HG03342 (cell line): ENCODE measurements at regions not wholly inside any gene's neighbourhood (a gene's known extent, or its start where the extent isn't known, plus 50 kb on each side); places are given as distances from the start of the nearest gene placed in this dataset.

Experiments used
- ATAC-seq: cut with Tn5 transposase; IDR thresholded peaks from one replicate; pipeline ENCODE4 v1.9.1; 2021; ENCODE audit warnings: mild to moderate bottlenecking, moderate library complexity; ENCODE audit not compliant: unreplicated experiment

DNA sequence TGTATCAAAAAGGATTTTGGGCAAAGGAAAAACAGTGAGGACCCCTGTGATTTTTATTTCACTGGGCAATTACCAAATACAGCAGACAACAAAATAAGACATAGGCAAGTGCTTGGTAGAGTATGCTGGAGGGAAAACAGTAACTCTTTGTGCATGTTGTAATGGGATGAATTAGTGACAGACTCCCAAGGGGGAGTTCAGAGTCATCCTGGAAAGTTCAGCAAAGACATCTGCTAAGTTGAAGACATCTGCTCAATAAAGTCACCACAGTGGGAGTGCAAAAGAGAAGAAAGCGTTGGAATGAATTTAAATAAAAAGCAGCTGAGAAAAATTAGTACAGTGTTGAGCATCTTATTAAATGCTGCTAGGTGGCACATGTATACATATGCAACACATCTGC lies 378.8 kb upstream of the ISX start:
- ATAC-seq, result no peak

DNA sequence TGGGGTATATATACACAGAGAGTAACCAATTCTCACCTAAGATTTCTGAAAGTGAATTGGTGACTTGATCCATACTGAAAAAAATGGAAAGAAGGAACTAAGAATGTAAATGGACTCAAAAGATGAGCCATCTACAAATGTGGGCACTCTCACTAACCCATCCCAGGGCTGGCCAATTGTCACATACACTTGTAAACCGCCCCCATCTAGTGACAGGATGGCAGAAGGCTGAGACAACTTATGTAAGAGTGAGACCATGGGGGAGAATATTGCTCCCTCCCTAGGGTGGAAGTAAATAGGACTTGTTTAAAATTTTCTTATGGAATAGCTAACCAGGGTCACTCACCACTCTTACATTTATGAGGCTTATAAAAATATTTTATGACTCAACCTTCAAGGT lies 377.1 kb upstream of the ISX start:
- ATAC-seq, result no peak

DNA sequence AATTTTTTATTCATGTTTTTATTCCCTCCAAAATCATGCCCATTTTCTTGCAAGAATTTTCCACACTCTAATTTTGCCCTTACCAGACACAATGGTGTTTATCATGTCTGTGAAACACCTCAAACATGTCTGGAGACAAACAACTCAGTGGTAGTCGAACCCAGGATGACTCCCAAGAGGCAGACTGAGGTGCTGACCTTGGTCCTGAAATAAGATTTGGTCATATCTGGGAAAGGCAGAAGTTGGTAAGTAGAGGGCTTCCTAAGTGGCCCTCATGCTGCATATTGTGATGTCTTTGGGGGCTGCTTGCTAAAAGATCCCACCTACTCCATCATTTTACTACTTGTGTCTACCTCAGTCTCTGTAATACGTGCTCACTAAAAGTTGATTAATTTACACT lies 369.4 kb upstream of the ISX start:
- no peak for ATAC-seq

DNA sequence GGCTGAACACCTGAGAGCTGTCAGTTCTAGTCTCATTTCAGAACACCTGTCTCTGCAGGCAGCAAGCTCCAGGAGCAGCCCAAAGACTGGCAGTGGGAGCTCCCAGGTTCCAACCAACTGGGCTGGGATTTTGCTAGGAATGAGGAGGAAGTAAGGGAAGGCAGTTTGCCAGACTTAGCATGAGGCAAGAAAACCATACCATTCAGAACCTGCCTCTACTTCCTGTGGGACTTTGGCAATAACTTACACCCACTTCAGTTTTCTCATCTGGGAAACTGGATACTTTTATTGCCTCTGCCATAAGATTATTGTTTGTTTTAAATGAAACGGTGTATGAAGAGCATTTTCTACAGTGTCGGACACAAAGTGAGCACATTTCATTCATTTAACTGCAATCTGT lies 363.7 kb upstream of the ISX start:
- ATAC-seq, result no peak

DNA sequence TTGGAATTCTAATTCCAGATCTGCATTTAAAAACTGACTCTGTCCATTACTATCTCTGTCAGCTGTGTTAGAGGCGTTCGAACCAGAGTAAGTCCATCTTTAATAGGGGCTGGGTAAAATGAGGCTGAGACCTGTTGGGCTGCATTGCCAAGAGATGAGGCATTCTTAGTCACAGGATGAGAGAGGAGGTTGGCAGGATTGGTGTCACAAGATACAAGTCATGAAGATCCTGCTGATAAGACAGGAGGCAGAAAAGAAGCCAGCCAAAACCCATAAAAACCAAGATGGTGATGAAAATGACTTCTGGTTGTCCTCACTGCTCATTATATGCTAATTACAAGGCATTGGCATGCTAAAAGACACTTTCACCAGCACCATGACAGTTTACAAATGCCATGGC lies 356.3 kb upstream of the ISX start:
- ATAC-seq, result no peak

DNA sequence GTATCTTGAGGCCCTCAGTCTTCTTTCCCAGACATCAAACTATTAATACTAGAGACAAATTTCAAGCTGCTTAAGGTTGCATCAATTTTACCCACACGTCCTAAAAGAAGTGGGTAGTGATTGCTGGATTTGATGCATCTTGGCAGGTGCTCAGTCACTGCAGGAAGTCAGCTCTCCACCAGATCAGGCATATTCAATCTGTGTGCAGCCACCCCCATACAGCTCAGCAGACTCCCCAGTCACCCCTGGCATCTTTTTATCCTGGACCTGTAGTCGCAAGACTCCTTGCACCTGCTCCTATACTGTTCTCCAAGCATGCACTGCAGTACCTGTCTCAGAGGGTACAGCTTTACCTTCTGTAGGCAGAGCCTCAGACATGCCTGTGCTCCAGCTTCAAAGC lies 343.1 kb upstream of the ISX start:
- no peak for ATAC-seq

DNA sequence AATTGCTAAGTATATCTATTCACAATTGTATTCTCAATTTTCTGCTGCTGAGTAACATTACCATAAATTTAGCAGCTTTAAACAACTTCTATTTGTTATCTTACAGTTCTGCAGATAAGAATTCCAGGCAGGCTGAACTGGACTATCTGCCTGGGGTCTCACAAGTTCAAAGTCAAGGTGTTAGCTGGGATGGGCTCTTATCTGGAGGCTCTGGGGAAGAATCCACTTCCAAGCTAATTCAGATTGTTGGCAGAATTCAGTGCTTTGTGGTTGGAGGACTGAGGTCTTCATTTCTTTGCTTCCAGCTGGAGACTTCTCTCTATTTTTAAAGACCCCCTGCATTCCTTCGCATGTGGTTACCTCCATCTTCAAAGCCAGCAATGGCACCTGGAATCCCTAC lies 329.9 kb upstream of the ISX start:
- ATAC-seq, result no peak

DNA sequence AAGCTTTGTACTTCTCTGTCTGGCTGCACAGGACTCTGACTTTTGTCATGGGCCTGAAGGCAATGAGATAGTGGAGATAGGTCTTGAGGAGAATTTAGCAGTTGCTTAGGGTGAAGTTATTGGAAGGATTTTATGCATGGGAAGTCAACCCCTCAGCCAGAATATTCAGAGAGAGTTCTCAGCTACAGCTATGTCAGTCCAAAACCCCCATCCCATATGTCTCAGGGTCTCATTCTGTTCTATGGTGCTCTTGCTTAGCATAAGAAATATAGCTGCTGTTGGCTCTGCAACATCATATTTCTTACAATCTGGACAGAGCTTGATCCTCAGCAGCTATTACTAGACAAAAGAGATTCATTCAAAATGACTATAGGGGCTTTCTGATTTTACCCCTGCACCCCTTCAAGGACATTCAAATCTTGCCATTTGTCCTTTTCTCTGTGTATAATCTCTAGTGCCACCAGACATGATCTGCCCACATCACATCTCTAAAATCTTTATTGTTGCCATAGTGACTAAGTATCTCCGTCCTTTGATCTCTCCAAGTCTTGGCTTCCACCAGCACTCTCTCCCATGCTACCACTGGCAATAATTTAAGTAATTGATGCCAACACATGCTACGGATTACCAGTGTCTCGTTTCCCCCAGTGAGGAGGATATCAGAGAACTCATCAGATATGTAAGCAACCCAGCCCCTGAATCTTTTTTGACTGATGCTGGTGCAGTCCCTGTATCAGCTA lies 327.1 kb upstream of the ISX start:
- ATAC-seq, result no peak

DNA sequence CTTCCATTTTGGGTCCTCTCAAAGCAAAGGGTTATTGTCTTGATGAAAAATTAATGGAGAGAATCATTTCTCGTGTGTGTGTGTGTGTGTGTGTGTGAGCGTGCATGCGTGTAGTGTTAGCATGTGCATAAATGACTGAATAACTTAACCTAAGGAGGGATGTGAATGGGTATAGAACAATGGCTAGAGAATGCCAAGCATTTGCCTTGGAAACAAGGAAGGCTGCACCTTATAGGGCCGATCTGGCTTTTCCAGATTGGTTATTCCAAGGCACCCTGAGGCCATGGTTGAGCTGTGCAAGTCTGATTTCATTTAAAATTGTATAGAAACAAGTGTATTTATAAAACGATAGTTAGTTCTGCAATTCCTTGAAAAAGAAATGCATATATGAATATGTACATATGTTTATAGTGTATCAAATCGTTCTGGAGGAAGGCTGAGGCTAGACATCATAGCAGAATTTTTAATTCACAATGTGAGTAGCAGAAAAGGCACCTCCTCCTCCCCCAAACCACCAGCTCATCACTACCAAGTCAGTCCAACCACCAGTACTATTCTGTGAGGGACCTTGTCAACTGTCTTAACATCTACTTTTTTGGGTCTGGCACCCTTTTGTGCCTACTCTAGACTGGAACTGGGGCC lies 322.7 kb upstream of the ISX start:
- ATAC-seq, result no peak

DNA sequence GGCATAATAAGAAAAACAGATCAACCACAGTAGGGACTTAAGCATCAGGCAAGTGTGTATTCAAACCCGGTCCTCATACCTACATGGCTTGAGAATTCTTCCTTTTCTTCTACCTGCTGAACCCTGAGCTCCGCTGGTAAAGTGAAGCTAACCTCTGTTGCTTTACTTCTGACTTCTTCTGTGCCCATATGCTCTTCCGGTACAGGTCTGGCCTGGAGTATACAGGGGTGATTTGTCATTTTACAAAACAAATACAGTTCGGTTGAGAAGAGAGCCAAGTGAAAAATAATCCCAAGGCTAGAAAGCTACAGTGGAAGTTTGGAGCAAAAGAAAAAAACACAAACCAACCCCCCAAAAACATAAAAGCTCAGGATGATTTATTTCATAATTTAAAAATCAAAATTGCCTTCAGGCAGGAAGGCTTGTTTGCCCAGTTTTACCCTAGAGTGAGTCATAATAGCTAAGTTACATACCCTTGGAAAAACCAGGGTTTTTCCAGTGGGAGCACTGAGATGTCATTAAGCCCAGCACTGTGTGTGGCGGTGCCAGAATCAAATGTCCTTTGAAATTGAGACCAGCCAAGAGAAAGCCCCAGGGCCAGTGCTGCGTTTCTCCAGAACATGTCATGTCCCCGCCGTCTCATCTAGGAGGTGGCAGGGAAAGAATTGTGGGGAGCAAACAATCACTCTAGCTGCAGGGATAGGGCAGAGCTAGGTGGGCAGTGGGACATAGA lies 305.5 kb upstream of the ISX start:
- ATAC-seq, result no peak

DNA sequence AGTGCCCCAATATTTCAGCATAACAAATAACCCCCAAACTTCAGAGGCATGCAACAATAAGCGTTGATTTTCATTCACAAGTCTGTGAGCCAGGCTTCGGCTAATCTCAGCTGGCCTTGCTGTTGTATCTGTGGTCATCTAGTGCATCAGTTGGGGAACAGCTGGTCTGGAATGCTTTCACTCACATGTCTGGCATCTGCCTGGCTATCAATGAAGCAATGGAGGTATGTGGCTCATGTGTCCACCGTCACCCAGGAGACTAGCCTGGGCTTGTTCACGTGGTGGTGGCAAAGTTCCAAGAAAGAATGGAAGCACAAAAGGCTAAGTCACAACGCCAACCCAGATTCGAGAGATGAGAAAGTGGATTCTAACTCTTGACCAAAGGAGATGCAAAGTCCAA lies 304.8 kb upstream of the ISX start:
- no peak for ATAC-seq

DNA sequence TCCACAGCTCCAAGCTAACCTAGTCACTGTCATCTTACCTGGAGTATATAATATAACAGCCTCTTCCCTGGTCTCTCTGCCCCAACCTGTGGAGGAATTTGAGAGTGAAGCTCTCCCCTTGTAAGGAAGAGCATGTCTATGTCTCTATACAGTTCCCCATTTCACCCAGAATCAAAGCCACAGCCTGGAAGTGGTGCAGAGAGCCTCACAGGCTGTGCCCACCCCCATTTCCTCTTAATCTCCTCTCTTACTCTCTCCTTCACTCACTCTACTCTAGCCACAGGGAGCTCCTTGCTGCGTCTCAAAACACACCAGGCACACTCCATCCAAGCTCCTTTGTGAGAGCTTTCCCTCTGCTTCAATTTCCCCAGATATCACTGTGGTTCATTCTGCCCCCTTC lies 302.5 kb upstream of the ISX start:
- no peak for ATAC-seq

DNA sequence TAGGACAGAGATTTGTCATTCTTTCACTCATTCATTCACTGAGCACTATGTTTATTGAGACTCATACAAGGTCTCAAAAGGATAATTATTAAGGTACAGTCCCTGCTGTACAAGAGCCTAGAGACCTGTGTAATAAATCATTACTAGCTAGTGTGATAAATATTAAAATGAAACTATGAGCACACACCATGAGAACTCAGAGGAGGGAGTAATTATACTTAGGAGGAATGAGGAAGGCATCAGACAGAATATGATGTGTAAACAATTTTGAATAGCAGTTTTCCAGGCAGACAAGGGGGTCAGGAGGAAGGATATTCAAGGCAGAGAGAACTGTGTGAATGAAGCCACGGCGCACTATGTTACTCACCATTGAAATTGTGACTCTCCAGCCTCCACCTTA lies 300.8 kb upstream of the ISX start:
- ATAC-seq, result no peak

DNA sequence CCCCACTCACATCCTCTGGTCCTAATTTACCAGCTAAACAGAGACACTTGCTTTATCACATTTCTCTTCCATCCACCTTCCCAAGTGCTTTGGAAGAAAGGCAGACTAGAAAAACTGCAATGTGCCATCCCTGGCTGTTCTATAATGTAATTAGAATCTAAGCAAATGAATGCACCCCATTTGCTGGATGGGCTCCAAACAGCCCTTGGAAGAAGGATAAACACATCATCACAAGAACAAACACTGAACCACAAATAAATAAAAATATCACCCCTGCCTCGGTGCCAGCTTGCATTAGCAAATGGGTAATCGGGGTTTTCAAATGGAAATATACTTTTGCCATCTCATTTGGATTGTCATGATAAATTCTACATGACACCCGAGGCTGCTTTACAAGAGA lies 296.6 kb upstream of the ISX start:
- ATAC-seq, result no peak

DNA sequence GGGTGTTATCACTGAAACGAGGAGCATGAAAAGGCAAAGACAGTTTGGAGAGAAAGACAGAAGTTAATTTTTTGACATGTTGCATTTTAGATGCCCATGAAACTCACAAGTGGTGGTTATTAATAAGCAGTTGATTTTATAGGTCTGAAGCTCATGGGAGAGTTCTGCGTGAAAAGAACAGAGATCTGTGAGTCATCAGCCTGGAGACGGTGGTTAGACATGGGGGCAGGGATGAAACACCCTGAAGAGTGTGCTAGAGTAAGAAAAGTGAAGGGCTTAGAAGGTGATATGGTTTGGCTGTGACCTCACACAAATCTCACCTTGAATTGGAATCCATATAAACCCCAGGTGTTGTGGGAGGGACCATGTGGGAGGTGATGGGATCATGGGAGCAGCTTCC lies 289.1 kb upstream of the ISX start:
- ATAC-seq, result no peak

DNA sequence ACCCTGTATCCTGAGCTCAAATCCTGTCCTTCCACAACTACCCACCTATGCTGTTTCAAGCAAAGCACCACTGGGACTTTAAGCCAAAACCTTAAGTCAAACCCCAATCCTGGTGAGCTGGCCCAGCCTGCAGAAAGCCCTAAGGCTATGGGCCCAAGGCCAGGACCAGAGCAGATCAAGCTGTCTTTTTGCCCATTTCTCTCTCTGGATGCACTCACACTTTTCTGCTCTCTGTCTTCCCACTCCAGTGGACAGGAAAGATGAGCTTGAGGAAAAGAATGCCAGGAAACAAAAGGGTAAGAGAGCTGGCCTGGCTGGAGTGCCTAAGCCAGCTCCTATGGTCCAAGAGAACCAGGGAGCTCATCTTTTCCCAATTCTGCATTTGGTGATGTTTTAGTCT lies 284.3 kb upstream of the ISX start:
- no peak for ATAC-seq

DNA sequence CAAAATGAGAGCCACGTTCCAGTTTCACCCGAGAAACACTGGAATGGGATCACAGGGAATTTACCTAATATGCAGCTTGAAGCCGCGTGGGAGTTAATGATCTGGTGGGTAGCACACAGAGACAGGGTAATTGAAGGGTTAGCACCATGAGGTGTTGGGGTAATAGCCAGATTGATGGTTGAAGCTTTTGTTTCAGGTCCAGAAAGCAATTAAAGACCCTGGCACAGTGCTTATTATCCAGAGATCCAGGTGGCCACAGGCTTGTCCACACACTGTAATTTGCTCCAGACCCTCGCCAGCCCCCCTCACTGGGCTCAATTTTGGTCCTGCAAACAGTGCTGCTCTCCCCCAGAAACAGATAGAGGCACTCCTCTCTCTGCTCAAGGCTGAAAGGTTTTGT lies 282.5 kb upstream of the ISX start:
- no peak for ATAC-seq

DNA sequence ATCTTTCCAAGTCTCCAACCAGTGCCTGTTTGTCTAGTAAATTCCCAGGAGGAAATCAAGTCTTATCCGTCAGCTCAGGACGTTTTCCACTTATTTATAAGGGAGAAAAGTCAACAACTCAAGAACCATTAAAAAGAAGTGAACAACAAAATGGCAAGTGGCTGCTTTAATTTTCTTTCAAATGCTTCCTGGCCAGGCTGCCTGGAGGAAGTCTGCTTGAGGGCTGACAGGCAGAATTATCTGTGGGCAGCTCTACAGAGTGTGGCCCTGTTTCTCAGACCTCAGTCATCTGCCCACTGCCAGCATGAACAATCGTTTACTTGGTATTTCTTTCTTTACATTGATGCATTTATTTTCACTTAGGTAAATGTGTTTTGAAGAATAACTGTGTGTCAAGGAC lies 281.9 kb upstream of the ISX start:
- ATAC-seq, result no peak

DNA sequence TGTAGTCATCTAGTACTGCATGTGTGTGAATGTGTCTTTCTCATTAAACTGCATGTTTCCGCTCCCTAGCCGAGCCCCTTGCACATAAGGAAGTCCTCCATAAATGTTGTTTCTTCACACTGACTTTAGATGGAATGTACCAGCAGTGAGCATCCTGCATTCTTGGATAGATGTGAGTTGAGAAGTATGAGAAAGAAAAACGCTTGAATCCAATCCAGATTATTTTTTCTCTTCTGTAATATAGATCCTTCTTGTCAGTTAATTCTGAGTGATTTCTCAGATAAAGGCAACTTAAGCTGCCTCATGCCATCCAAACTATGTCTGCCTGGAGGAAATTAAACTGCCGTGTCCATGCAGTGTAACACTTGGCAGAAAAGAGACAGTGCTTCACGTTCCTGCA lies 268.1 kb upstream of the ISX start:
- no peak for ATAC-seq

DNA sequence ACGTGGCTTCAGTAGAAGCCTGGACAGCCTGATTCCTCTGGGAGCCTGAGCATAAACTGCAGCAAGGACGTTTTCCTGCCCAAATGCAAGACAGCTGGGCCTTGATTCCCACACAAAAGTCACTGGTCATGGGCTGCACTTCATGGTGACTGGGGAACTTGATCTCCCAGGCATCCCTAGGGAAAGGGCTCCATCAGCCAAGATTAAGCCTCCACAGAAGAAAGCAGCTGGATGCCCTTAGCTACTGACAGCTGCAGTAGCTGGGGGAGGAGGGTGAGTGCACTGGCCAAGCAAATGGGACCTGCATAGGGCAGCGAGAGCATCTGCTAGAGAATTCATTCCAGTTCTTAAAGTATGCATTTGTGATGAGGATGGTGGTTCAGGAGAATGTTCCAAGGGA lies 267.4 kb upstream of the ISX start:
- ATAC-seq, result no peak

DNA sequence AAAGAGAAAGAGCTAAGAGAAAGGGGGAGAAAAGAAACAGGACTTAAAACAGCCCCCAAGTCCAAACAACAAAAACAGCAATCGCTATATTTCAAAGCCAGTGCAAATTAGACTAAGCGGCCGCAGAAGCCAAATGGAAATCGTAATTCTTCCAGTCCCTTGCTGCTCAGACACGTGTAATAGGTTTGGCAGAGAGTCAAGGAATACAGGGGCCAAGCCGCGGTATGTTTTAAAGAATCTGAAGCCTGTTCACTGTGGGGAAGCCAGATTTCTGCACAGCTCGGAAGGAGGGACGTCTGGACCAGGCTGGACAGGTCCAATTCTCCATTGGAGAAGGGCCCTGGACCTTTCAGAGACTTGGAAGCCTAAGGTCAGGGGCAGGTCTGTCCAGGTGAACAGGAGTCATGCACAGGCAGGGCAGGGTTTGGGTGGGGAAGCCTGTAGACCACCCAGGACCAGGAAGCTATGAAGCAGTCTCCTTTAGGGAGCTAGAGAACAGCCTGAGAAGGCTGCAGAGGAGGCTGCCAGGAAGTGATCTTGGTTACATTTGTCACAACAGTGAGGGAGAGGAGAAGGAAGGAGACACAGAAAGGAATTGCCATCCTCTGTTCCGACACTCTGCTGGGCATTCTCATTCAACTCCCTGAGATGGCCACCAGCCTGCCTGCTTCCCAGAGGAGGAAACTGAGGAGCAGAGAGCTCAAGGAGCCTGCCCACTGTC lies 265.5 kb upstream of the ISX start:
- ATAC-seq, result no peak

DNA sequence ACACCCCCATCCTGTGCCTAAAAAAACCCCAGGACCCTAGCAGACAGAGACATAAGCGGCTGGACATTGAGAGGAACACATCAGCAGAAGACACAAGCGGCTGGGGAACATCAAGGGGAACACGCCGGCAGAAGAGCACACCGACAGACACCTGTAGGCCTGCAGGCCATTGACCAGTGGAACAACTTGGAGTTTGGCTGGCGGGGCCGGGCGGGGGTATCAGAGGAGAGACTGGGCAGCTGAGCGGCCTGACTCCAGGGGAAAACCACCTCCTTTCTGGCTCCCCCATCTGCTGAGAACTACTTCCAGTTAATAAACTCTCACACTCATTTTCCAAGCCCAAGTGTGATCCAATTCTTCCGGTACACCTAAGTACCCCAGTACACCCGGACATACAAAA lies 264.7 kb upstream of the ISX start:
- ATAC-seq, result no peak
